ENCODE measurements at regions not wholly inside any gene's neighbourhood (a gene's known extent, or its start where the extent isn't known, plus 50 kb on each side); places are given as distances from the start of the nearest gene placed in this dataset.

GRCh38 chr11:116335078-116335477 is 437.7 kb downstream of the BUD13 start:
- TF ChIP-seq CTCF (IDR thresholded peaks at IDR 0.05 in 4 of 5, conservative IDR thresholded peaks at IDR 0.05 in 1 of 5) = no peak
- no peak for TF ChIP-seq POLR2A (IDR thresholded peaks at IDR 0.05)

Data from gastrocnemius medialis (tissue), 4 donors.